ENCODE measurements at regions not wholly inside any gene's neighbourhood (a gene's known extent, or its start where the extent isn't known, plus 50 kb on each side); places are given as distances from the start of the nearest gene placed in this dataset.

DNA sequence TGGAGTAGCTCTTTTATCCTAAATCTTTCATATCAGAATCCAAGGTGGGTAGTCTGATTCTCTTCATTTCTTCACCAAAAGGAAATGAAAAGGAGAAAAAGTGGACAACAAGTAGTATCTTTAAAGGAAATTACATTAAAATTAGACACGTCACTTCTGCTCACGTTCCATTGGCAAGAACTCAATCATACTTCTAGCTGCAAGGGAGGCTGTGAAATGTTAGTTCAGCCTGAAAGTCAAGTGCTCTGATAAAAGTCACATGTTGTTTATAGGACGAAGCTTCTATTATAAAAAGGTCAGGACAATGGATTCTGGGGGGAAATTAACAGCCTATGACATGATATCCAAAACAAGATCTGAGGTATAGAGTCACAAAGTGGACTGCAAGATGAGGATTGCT is 164.6 kb upstream of the MCTP2 start:
- TF ChIP-seq, protein P1, sequence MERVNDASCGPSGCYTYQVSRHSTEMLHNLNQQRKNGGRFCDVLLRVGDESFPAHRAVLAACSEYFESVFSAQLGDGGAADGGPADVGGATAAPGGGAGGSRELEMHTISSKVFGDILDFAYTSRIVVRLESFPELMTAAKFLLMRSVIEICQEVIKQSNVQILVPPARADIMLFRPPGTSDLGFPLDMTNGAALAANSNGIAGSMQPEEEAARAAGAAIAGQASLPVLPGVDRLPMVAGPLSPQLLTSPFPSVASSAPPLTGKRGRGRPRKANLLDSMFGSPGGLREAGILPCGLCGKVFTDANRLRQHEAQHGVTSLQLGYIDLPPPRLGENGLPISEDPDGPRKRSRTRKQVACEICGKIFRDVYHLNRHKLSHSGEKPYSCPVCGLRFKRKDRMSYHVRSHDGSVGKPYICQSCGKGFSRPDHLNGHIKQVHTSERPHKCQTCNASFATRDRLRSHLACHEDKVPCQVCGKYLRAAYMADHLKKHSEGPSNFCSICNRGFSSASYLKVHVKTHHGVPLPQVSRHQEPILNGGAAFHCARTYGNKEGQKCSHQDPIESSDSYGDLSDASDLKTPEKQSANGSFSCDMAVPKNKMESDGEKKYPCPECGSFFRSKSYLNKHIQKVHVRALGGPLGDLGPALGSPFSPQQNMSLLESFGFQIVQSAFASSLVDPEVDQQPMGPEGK (CRISPR knock-in tag; IDR thresholded peaks at IDR 0.05; ENCODE audit: borderline replicate concordance) = no peak
- TF ChIP-seq CSDC2 (CRISPR knock-in tag; IDR thresholded peaks at IDR 0.05) (no peak), ZFP30 (CRISPR knock-in tag; IDR thresholded peaks at IDR 0.05) (no peak)
- TF ChIP-seq, protein P2, sequence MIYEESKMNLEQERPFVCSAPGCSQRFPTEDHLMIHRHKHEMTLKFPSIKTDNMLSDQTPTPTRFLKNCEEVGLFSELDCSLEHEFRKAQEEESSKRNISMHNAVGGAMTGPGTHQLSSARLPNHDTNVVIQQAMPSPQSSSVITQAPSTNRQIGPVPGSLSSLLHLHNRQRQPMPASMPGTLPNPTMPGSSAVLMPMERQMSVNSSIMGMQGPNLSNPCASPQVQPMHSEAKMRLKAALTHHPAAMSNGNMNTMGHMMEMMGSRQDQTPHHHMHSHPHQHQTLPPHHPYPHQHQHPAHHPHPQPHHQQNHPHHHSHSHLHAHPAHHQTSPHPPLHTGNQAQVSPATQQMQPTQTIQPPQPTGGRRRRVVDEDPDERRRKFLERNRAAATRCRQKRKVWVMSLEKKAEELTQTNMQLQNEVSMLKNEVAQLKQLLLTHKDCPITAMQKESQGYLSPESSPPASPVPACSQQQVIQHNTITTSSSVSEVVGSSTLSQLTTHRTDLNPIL (CRISPR knock-in tag; IDR thresholded peaks at IDR 0.05; ENCODE audit: low read depth) = no peak
